SHP77 (cell line): ENCODE measurements at regions not wholly inside any gene's neighbourhood (a gene's known extent, or its start where the extent isn't known, plus 50 kb on each side); places are given as distances from the start of the nearest gene placed in this dataset.
"Not testable (repeated sequence)": the region's sequence is repeated elsewhere in the genome, so short reads cannot be mapped to it uniquely, and the experiment has no call there.

Experiments
- DNase-seq, 2 experiments: peaks; one replicate each; lab custom pipeline; 2025; lab: John Stamatoyannopoulos, UW

GRCh38 chr7:94314413-94315410 lies 80.0 kb upstream of the COL1A2 start:
- DNase-seq, result no peak

- DNase-seq, result not testable (repeated sequence)
These were observed 73.6 kb upstream of the COL1A2 start for GRCh38 chr7:94321138-94321537.

DNA sequence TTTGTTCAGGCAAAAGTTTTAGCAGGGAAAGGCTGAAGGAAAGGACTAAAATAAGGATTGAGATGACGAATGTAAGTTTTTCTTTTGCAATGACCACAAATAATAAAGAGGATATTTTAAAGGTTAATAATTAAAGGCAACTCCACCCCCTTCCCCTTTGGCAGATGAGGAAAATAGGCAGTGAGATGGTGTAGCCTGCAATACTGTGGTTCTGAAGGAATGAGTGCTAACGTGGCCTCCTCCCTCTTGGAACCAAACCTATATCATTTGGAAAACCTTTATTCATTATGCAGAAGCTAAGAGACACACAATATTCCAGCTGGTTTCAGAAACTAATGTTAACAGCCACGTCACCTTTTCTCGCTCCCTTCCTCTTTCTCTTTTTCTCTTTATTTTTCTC lies 70.9 kb upstream of the COL1A2 start:
- DNase-seq, result no peak

- no peak for DNase-seq
These were observed 70.1 kb upstream of the COL1A2 start for GRCh38 chr7:94324380-94325121.

- DNase-seq, result no peak
These were observed 69.6 kb upstream of the COL1A2 start for GRCh38 chr7:94325122-94325475.

DNA sequence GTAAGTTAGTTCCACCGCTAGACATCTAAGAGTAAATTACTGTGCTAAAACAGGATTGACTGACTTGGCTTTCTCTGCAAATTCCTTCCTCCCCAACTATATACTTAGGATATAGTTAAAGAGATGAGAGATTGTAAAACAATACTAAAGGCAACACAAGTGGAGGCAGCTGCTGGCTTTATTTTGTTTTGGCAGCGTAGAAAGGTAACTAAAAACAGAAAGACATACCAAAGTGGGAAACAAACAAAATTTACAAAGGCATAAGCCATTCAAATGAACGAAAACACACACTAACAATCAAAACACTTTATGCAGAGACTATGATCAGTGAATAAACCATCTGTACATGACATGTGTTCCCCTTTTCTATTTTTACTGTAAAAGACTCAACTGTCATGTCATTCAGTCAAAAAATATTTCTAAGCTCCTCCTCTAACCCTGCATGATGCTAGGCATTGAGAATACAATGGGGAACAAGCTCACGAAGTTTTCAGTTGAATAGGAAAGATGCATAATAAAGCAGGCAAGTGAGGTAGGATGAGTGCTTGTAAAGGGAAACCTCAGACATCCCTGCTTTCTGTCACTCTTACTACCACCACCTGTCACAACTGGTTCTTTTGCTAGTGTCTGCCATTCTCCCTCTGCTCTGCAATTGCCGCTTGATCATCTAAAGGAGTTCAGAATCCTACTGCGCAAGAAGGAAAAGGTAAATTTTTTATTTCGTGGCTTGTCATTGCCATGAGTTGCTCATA lies 64.2 kb upstream of the COL1A2 start:
- no peak for DNase-seq

- no peak for DNase-seq
These were observed 62.1 kb upstream of the COL1A2 start for GRCh38 chr7:94332571-94332970.

DNA sequence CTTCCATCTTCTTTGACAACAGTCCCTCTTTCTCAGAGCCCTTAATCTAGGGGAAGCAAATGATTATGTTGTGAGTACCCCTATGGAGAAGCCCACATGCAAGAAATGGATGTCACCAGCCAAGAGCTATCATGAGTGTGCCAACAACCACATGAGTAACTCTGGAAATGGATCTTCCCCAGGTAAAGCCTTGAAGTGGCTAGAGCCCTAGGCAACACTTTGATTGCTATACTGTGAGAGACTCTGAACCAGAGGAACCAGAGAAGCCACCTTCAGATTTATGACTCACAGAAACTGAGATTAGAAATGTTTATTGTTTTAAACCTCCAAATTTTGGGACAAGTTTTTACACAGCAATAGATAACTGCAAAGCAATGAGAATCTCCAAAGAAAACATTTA lies 60.9 kb upstream of the COL1A2 start:
- DNase-seq, result no peak

DNA sequence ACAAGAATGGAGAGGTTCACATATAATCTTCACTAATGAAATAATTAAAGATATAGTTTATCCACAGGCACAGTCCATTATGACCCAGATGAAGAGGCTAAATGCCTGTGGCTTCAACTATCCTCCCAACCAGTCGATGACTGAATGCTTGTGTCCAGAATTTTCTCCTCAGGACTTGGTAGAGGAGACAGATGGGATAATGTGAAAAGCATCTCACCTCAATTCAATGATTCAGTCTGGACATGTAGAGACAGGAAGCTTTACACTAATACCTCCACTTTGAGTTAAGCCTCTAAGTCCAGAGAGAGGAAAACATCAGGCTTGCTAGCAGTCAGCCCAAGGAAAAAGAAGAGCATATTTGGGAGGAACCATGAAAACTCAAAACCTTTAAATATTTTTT lies 59.1 kb upstream of the COL1A2 start:
- DNase-seq, result no peak

DNA sequence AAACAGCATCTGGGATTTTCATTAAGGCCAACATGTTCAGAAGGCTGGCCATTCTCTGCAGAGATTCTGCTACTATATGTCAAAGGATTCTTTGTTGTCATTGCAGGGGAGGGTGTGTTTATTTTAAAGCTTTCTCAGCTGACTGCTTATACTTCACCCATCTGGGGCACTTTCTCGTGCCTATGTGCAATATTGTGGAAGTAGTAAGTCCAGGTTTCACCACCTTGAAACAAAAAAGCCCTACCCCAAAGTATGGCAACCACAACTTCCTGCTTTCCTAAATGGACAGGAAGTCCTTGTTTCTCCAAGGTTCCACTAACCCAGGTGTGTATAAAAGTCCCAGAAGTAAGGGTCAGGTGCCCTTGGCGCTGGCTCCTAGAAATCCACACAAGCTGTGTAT lies 58.7 kb upstream of the COL1A2 start:
- no peak for DNase-seq

- no peak for DNase-seq
These were observed 55.7 kb upstream of the COL1A2 start for GRCh38 chr7:94338921-94339371.

DNA sequence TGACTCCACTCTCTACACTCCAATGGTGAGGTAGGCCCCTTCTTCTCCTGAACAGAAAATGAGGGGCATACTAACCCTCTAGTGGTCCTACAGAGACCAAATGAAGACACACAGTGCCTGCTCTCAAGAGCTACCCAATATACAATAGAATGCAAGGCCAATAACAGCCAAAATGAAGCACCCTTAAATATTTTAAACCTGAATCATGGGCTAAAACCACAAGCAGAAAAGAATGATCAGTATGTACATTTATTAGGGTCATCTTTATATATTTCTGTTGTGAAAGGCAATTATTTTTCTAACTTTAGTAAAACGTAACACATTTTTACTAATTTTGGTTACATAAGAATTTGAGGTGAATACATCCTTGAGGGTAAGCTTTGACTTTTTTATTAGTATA lies 49.9 kb upstream of the COL1A2 start:
- no peak for DNase-seq
